DND-41 (cell line): ENCODE measurements at regions not wholly inside any gene's neighbourhood (a gene's known extent, or its start where the extent isn't known, plus 50 kb on each side); places are given as distances from the start of the nearest gene placed in this dataset.
"Not testable (repeated sequence)": the region's sequence is repeated elsewhere in the genome, so short reads cannot be mapped to it uniquely, and the experiment has no call there.

Experiments
- ATAC-seq: fragments of 200-7000 bp; cut with Tn5 transposase; 3 replicates; pipeline ENCODE4 v1.9.1; 2021; ENCODE audit warnings: low read depth; ENCODE audit not compliant: insufficient read depth
- DNase-seq: peaks from one replicate; pipeline ENCODE4 v3.0.0-alpha.2; 2020
- H2AFZ ChIP-seq: 2 replicates; pipeline ENCODE4 v1.6.0; 2012; ENCODE audit warnings: low read depth, low read length
- H3K27ac ChIP-seq: 2 replicates; pipeline ENCODE4 v1.5.1; 2012; ENCODE audit warnings: low read length, inconsistent platforms
- H3K27me3 ChIP-seq: fragments of 200-600 bp; sonication (generic); 2 replicates; pipeline ENCODE4 v1.6.0; 2012; ENCODE audit warnings: low read length, mild to moderate bottlenecking, inconsistent platforms; ENCODE audit not compliant: insufficient read depth, poor library complexity
- H3K36me3 ChIP-seq: 2 replicates; pipeline ENCODE4 v1.5.1; 2012; ENCODE audit warnings: low read length, inconsistent platforms; ENCODE audit not compliant: insufficient read depth
- H3K4me1 ChIP-seq: 2 replicates; pipeline ENCODE4 v1.5.1; 2012; ENCODE audit warnings: mild to moderate bottlenecking, low read length; ENCODE audit not compliant: insufficient read depth
- H3K4me2 ChIP-seq: 2 replicates; pipeline ENCODE4 v1.6.0; 2012; ENCODE audit warnings: mild to moderate bottlenecking, moderate library complexity, low read length, inconsistent platforms; ENCODE audit not compliant: insufficient read depth
- H3K4me3 ChIP-seq, 2 experiments: fragments of 200-600 bp in 1 of 2; shearing (Covaris generic) in 1 of 2; 2 replicates each; pipeline ENCODE4 v1.5.1; 2012 to 2016; ENCODE audit warnings: inconsistent platforms in 2 of 2, low read length in 2 of 2, mild to moderate bottlenecking in 2 of 2, low read depth in 1 of 2, moderate library complexity in 1 of 2
- H3K79me2 ChIP-seq: 2 replicates; pipeline ENCODE4 v1.6.0; 2012; ENCODE audit warnings: low read length, inconsistent platforms; ENCODE audit not compliant: insufficient read depth
- H3K9ac ChIP-seq: 2 replicates; pipeline ENCODE4 v1.6.0; 2012; ENCODE audit warnings: low read depth, mild to moderate bottlenecking, inconsistent platforms, low read length, moderate library complexity
- H3K9me3 ChIP-seq: 2 replicates; pipeline ENCODE4 v1.5.1; 2012; ENCODE audit warnings: low read length, moderate library complexity, mild to moderate bottlenecking, inconsistent platforms; ENCODE audit not compliant: insufficient read depth, severe bottlenecking
- H4K20me1 ChIP-seq: 2 replicates; pipeline ENCODE4 v1.6.0; 2012; ENCODE audit warnings: low read length; ENCODE audit not compliant: insufficient read depth
- CTCF ChIP-seq: IDR thresholded peaks from 2 replicates; pipeline ENCODE4 v1.5.1; 2012; ENCODE audit warnings: borderline replicate concordance, low read length, moderate library complexity, mild to moderate bottlenecking; ENCODE audit not compliant: poor library complexity, severe bottlenecking; ENCODE audit errors: extremely low read depth
- EZH2 ChIP-seq: IDR thresholded peaks from 3 replicates; pipeline ENCODE4 v1.6.1; 2012; ENCODE audit warnings: borderline replicate concordance, low read depth, mild to moderate bottlenecking, moderate library complexity, low read length, inconsistent platforms; ENCODE audit not compliant: severe bottlenecking

- Histone ChIP-seq H4K20me1 (no peaks in the 10 kb centered on the region), H2AFZ (no peak overlapping the region), H3K79me2 (no peaks in the 10 kb centered on the region), H3K27ac (no peak overlapping the region), H3K4me2 (no peak overlapping the region), H3K4me3 (no peak overlapping the region), H3K4me1 (no peaks in the 10 kb centered on the region), H3K9me3 (no peaks in the 10 kb centered on the region), H3K36me3 (no peaks in the 10 kb centered on the region), H3K27me3 (no peaks in the 10 kb centered on the region), H3K9ac (no peak overlapping the region)
- ATAC-seq (no peak), DNase-seq (no peak)
- no peak for TF ChIP-seq EZH2
- no peak for TF ChIP-seq CTCF
Measured at GRCh38 chrX:76538860-76539259, 111.3 kb downstream of the MAGEE1 start.

GRCh38 chrX:76543381-76543780 is 115.9 kb downstream of the MAGEE1 start:
- DNase-seq, H3K27me3 ChIP-seq, H3K4me2 ChIP-seq, H3K4me3 ChIP-seq, H4K20me1 ChIP-seq, H3K4me1 ChIP-seq, H3K9ac ChIP-seq, H3K9me3 ChIP-seq, H3K27ac ChIP-seq, ATAC-seq, H2AFZ ChIP-seq, H3K79me2 ChIP-seq, H3K36me3 ChIP-seq: not testable (repeated sequence)

- Histone ChIP-seq H3K27me3 (no peaks in the 10 kb centered on the region), H3K9ac (no peak overlapping the region), H3K9me3 (peaks cover 2% of the 10 kb centered on the region), H4K20me1 (no peaks in the 10 kb centered on the region), H3K36me3 (no peaks in the 10 kb centered on the region), H3K4me1 (no peaks in the 10 kb centered on the region), H3K4me2 (no peak overlapping the region), H2AFZ (no peak overlapping the region), H3K4me3 (no peak overlapping the region), H3K27ac (no peak overlapping the region), H3K79me2 (no peaks in the 10 kb centered on the region)
- TF ChIP-seq CTCF = no peak
- TF ChIP-seq EZH2 = no peak
- DNase-seq (no peak), ATAC-seq (no peak)
Measured at GRCh38 chrX:76550016-76550415, 122.5 kb downstream of the MAGEE1 start.

- no peaks in the 10 kb centered on the region for H3K79me2 ChIP-seq
- no peaks in the 10 kb centered on the region for H3K36me3 ChIP-seq
- no peak overlapping the region for H3K4me3 ChIP-seq
- no peaks in the 10 kb centered on the region for H3K27me3 ChIP-seq
- no peak for TF ChIP-seq EZH2
- TF ChIP-seq CTCF = no peak
- H2AFZ ChIP-seq = no peak overlapping the region
- H3K9me3 ChIP-seq = peaks cover 2% of the 10 kb centered on the region
- H3K4me2 ChIP-seq = no peak overlapping the region
- H4K20me1 ChIP-seq = no peaks in the 10 kb centered on the region
- DNase-seq (no peak), ATAC-seq (no peak)
- no peak overlapping the region for H3K9ac ChIP-seq
- H3K4me1 ChIP-seq = no peaks in the 10 kb centered on the region
- no peak overlapping the region for H3K27ac ChIP-seq
Measured at GRCh38 chrX:76555269-76555668, 127.8 kb downstream of the MAGEE1 start.
